HepG2 (cell line): ENCODE measurements at regions not wholly inside any gene's neighbourhood (a gene's known extent, or its start where the extent isn't known, plus 50 kb on each side); places are given as distances from the start of the nearest gene placed in this dataset.

Experiments
- ATF6 ChIP-seq: sonication (generic); formaldehyde crosslinking; conservative IDR thresholded peaks from 2 replicates; pipeline ENCODE4 v1.4.0; 2020; ENCODE audit warnings: missing genetic modification reagents
- GATAD1 ChIP-seq: IDR thresholded peaks from 2 replicates; pipeline ENCODE4 v1.6.1; 2016; ENCODE audit warnings: missing genetic modification reagents, missing compliant biosample characterization
- HMGXB3 ChIP-seq: sonication (generic); formaldehyde crosslinking; IDR thresholded peaks from 2 replicates; pipeline ENCODE4 v1.4.0; 2020; ENCODE audit warnings: missing genetic modification reagents, borderline replicate concordance
- ISX ChIP-seq: sonication (generic); formaldehyde crosslinking; conservative IDR thresholded peaks from 2 replicates; pipeline ENCODE4 v1.5.0; 2020; ENCODE audit warnings: missing genetic modification reagents
- RAD51 ChIP-seq: fragments of 450-650 bp; IDR thresholded peaks from 2 replicates; pipeline ENCODE4 v1.6.1; 2016; ENCODE audit warnings: borderline replicate concordance
- RFXAP ChIP-seq: sonication (generic); formaldehyde crosslinking; IDR thresholded peaks from 2 replicates; pipeline ENCODE4 v1.4.0; 2020; ENCODE audit warnings: missing genetic modification reagents, borderline replicate concordance
- SRSF4 ChIP-seq: fragments of 200-400 bp; formaldehyde crosslinking; IDR thresholded peaks from one replicate; pipeline ENCODE4 v1.6.1; 2018; ENCODE audit warnings: mild to moderate bottlenecking, low read depth, low read length, moderate library complexity; ENCODE audit not compliant: poor library complexity, severe bottlenecking
- ZBTB40 ChIP-seq, 2 experiments: fragments of 450-650 bp in 1 of 2; sonication (generic) in 1 of 2; formaldehyde crosslinking in 1 of 2; IDR thresholded peaks; 2 replicates each; pipeline versions ENCODE4 v1.6.1 to v1.8.0; 2016 to 2022; ENCODE audit warnings: antibody characterized with exemption in 1 of 2, mild to moderate bottlenecking in 1 of 2, missing genetic modification reagents in 1 of 2
- ZFP41 ChIP-seq: sonication (generic); formaldehyde crosslinking; IDR thresholded peaks from 2 replicates; pipeline ENCODE4 v1.4.0; 2020; ENCODE audit warnings: mild to moderate bottlenecking, missing genetic modification reagents, borderline replicate concordance
- ZFP62 ChIP-seq: sonication (generic); formaldehyde crosslinking; IDR thresholded peaks from 2 replicates; pipeline ENCODE4 v1.4.0; 2020; ENCODE audit warnings: missing genetic modification reagents
- ZNF34 ChIP-seq: sonication (generic); formaldehyde crosslinking; IDR thresholded peaks from 2 replicates; pipeline ENCODE4 v1.4.0; 2020; ENCODE audit warnings: mild to moderate bottlenecking, missing genetic modification reagents, borderline replicate concordance
- ZNF768 ChIP-seq: sonication (generic); formaldehyde crosslinking; IDR thresholded peaks from 2 replicates; pipeline ENCODE4 v1.4.0; 2020; ENCODE audit warnings: missing genetic modification reagents
- ZSCAN9 ChIP-seq: IDR thresholded peaks from 2 replicates; pipeline ENCODE4 v1.6.1; 2016; ENCODE audit warnings: borderline replicate concordance

GRCh38 chr14:89040460-89041256 lies 216.2 kb downstream of the TTC8 start (continued):
- TF ChIP-seq HMGXB3 (no peak), ZSCAN9 (CRISPR knock-in tag) (peak; percentile 86), RAD51 (no peak), ATF6 (CRISPR knock-in tag) (no peak), GATAD1 (CRISPR knock-in tag) (peak; percentile 43; the same call in 1 of the 2 replicates), ZNF768 (CRISPR knock-in tag) (peak; percentile 29; the same call in 1 of the 2 replicates), ISX (no peak), ZFP62 (CRISPR knock-in tag) (no peak), ZBTB40 (IDR thresholded peaks at IDR 0.05) (no peak), ZBTB40 (CRISPR knock-in tag; IDR thresholded peaks at IDR 0.05) (peak; percentile 82; the same call in 1 of the 2 replicates), RFXAP (0 out of 2 replicates have a peak, but pooled peaks have one; percentile 56), SRSF4 (no peak), ZNF34 (CRISPR knock-in tag) (peak; percentile 76; the same call in 1 of the 2 replicates), ZFP41 (no peak)
